GM04504 (cell line): ENCODE measurements at regions not wholly inside any gene's neighbourhood (a gene's known extent, or its start where the extent isn't known, plus 50 kb on each side); places are given as distances from the start of the nearest gene placed in this dataset.
"Not testable (repeated sequence)": the region's sequence is repeated elsewhere in the genome, so short reads cannot be mapped to it uniquely, and the experiment has no call there.

Experiments used
- DNase-seq: peaks from one replicate; pipeline ENCODE4 v3.0.0-alpha.2; 2012; ENCODE audit warnings: low read depth

GRCh38 chr3:6716420-6716819, 144.5 kb upstream of the GRM7 start:
- no peak for DNase-seq

DNA sequence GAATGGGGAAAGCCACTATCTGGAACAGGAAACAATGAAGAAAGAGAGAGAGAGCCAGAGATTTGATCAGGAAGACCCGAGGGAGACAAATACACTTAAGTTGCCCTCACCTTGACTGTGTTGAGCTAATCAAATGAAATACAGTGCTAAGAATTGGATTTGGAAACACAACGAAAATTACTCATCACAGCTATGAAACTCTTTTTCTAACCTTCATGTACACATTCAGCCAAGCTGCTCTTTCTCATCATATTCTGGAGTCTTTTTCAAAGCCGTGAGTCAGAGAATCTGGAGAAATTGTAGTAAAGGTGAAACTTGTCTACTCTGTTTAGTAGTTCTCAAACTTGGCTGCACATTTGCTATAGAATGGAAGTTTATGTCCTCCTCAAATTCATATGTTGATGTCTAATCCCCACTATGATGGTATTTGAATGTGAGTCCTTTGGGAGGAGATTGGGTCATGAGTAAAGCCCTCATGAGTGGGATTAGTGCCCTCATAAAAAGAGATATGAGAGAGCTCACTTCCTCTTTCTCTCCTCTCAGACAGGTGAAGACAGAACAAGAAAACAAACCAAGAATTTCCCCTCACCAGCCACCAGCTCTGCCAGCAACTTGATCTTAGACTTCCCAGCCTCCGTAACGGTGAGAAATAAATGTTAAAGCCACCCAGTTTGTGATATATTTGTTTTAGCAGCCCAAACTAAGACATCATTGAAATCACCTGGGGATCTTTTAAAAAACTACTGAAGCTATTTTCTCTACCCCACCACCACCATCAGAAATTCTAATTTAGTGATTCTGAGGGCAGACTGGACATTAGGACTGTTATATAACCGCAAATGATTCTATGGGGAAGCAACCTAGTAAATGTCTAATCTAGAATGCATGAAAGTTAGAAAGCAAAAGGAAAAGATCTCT, 143.6 kb upstream of the GRM7 start:
- DNase-seq: no peak

DNA sequence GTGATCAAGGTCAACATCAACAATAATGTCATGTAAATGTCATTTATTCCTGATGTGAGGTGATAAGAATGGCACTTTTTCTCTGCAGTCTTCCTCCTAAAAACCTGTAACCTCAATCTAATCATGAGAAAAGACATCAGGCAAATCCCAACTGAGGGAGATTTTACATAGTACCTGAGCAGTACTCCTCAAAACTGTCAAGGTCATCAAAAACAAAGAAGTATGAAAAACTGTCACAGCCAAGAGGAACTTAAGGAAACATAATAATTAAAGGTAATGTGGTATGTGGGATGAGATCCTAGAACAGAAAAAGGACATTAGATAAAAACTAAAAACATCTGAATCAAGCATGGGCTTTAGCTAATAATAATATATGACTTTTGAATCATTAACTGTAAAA, 140.9 kb upstream of the GRM7 start:
- DNase-seq: no peak

- no peak for DNase-seq
Observed at GRCh38 chr3:6721491-6721890, 139.4 kb upstream of the GRM7 start.

DNA sequence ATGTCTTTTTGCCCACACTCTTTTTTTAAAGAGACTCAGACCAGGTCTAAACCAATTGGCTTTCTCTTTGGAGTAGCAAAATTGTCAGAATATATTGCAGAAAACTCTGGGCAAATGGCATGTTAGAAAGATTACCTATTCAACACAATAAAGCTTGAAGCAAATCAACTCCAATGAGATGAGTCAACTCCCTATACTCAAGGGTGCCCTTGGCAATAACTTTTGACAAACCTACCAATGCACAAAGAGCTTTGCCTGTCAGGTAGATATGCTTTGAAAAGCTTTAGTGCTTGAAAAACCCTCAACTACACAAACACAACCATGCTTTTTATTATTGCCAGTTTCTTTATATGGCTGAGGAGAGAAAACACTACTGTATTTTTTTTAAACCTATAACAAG, 137.7 kb upstream of the GRM7 start:
- DNase-seq: no peak

DNA sequence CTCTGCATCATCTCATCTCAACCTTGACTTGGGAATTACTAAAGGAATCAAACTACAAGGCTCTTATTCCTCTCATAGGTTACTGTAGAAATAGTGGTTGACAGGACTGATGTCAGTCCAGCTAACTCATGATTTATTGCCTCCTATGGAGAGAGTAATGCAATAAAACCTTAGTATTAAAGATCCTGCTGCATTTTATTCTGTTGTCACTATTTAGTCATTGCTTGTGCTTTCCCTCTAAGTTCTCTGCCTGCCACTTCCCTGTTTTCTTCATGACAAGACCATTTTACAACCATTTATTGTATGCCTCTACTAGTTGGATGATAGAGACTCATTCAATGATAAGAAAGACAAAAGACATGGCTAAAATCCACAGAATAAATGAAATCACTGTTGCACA, 134.1 kb upstream of the GRM7 start:
- DNase-seq: no peak

DNA sequence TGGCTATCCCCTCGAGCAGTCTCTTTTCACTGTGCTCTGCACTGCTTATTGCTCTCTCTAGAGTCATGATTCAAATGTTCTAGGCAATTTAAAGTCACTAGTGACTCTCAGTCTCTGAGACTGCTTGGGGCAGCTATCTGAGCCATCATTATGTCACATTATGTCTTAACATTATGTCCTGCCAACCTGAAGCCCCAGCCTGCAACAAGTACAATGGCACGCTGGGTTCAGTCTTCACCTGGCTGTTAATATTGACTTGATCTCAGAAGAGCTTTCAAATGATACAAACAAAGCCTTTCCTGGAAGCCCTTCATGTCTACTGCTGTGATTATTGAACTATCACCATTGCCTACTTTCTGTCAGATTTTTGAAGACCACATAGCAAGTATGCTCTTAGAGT, 128.1 kb upstream of the GRM7 start:
- no peak for DNase-seq

DNA sequence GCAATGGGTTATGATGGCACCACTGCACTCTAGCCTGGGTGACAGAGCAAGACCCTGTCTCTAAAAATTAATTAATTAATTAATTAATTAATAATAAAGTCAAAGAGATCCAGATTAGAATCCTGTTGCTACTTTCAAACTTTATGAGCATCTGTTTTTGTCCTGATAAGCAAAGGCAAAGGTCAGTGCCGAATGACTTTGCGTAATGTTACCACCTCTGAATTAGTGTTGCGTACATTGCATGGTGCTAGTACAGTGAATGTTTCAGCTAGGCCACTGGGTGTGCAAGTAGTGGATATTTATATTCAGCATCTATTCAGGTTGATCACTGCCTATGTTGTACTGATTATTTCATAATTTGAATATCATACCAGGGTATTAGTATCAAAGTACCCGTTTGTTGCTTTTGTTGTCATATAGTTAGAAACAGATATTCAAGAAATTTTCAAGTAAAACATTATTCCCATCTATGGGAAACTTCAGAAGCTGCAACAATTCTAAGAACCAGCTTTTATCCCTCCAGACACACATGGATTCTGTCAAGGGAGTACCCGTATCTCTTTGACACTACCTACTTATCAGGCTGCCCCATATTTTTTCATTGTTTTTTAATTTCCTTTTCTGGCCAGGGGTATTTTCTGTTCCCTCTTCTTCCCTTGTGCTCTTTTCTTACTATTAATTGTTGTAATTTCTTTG, 127.1 kb upstream of the GRM7 start:
- DNase-seq: no peak

DNA sequence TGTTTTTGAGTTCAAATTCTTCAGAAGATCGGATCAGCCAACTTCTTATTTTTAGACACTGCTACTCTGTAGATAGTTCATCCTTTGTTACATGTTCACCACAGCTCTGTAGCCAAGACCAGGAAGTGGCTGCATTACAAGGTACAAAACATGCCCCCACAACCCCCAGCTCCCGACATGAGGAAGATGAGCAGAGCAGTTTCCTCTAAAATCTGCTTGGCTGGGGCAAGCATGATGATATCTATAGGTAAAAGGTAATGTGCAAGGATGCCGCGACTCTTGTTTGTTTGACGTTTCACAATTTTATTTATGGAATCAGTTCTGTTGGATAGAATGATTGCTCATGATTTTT, 126.5 kb upstream of the GRM7 start:
- DNase-seq: no peak

DNA sequence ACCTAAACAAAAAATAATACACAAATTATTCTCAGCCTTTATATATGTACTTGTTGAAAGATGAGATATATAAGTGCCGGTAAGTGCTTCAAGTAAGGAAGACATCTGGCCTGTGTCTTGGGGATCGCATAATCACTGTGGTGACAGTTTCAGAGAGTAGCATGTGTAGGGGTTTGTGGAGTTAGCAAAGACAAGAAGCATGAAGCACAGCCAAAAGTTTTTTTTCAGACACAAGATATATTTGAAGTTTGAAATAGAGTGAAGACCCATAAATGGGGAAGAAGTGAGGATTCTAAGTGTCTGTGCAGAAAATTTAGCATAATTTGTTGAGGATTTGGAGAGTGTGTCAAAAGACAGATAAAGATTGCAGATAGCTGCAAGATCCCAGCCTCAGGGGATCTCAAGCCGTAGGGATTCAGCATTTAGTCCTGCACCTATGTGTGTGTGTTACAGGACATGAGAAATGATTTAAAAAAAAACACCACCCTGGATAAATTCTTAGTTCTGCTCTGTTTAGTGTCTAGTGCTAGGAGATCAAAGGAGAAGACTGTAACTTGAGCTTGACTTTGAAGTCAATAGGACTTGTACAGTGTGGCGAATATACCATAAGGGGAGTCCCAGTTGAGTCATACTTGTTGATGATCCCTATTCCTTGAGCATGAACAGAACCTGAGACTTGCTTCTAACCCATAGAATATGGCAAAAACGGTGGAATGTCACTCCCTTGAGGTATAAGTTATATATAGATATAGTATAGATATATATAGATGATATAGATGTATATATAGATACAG, 123.9 kb upstream of the GRM7 start:
- no peak for DNase-seq

DNA sequence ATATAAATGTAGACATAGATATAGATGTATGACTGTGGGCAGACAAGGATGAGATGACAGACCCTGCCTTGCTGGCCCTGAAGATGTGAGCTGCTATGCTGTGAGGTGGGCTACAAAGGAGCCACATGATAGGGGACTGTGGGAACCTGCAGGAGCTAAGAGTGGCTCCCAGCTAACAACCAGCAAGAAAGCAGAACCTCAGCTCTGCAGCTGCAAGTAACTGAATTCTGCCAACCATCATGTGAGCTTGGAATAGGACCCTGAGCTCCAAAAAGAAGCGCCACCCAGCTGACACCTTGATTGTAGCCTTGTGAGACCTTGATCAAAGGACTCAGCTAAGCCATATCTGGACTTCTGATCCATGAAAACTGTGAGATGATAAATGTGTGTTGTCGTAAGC, 123.3 kb upstream of the GRM7 start:
- DNase-seq: no peak

DNA sequence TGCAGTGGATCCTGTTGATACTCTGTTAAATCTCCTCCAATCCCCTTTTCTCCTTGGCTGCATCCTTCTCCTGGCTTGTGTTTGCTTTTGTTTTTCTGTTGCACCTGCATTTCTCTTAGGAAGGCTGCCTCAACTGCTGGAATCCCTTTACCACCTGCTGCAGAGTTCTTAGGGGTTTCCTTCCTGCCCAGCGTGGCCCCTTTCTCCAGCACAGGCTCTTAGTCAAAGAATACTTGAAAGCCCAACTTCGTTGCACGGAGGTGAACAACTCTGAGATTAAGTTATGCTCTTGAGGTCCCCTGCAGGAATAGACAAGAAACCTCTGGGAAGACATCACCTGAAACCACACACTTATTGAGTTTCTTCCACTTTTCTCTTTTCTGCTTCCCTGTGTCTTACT, 121.6 kb upstream of the GRM7 start:
- no peak for DNase-seq

DNA sequence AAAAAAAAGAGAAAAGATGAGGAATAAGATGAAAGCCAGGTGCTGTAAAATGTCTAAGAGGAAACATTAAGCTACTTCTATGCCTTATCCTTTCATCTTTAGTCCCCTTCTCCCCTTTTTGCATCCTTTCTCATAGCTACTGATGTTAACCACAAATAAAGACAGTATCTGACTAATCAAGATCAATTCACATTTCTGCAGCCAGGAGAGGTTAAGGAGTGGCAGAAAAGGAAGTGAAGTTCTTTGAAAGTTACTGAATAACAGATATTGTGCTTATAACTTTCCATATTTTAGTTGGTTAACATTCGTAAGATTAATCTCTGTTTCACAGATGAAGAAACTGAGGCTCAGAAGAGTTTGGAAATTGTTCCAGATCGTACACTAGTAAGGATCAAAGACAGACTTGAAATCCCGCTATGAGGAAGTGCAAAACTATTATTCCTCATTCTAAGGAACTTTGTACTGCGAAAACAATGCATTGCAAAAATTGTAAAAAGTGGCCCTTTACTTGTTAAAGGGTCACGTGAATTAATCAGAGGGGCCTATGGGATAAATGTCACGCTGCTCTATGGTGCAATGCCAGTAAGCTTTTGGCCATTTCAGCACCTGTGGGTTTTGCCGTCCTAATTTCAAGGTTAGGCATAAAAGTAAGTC, 117.7 kb upstream of the GRM7 start:
- no peak for DNase-seq

DNA sequence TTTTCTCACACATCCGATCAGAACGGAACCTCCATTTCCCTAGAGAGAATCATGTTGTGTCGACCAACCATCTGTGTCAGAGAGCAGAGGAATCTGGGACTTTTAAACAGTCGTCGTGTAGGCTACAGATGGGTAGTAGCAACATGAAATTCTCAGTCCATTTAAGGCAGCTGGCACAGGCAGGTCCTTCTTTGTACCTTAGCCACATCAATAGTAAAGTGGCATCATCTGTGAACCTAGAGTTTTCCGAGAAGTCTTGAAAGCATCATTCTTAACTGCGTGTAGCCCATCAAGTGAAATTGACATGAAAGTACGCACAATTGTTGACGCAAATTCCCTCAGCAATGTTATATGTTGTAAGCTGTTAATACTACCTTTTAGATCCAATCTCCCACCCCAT, 114.5 kb upstream of the GRM7 start:
- no peak for DNase-seq

GRCh38 chr3:6747017-6747416, 113.9 kb upstream of the GRM7 start:
- DNase-seq: no peak

DNA sequence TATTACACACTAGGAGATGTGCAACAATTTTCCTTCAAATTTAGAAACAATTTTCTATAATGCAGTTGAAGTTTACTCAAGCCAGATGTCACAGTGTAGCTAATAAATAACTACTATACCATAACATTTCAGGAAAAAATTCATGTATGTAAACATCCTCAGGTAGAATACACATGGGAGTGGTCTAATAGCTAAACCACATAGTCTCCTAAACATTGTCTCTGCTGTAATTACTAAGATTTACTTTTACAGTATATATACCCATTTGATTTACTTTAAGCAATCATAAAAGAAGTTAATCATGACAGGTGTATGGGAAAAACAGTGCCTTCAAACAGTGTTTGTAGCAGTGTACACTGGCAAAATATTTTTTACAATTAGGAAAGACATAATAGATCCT, 110.1 kb upstream of the GRM7 start:
- no peak for DNase-seq

DNA sequence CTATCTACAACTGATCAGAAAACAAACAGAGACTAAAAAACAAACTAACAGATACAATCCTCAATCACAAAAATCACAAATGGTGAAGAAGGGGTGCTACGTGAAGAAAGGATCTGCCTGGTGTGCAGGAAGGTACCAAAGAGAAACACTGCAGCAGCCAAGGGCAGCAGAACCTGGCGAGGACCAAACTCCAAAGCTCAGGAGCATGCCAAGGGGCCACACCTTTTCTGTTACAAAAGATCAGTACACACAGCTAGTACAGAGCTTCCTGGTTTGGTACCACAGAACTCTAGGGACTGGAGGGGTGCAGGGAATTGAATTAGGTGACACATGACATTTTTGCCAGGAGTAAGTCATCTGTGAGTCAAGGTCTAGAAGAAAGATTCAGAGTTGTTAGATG, 107.4 kb upstream of the GRM7 start:
- DNase-seq: no peak

- not testable (repeated sequence) for DNase-seq
Observed at GRCh38 chr3:6769532-6770396, 91.2 kb upstream of the GRM7 start.

- DNase-seq: no peak
Observed at GRCh38 chr3:6770397-6770690, 90.6 kb upstream of the GRM7 start.

DNA sequence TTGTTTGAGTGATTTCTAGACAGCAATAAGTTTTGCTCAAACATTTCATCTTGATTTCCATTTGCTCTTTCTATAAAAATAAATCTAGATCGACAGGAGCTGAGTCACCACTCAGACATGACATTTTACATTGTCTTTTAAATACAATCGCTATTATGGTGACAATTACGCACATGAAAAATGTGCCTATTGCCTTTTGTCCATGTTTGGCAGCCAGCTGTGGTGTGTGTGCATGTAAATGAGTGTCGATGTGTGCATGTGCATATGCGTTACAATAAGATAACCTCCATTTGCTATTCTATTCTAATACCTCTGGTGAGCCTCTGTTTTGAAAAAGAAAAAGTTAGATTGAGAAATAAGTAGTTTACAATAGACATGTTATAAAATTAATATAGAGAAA, 89.7 kb upstream of the GRM7 start:
- DNase-seq: no peak

- no peak for DNase-seq
Observed at GRCh38 chr3:6779140-6779539, 81.8 kb upstream of the GRM7 start.

GRCh38 chr3:6781092-6781491, 79.8 kb upstream of the GRM7 start:
- DNase-seq: no peak
